HEK293T (cell line): ENCODE measurements at regions not wholly inside any gene's neighbourhood (a gene's known extent, or its start where the extent isn't known, plus 50 kb on each side); places are given as distances from the start of the nearest gene placed in this dataset.
"Not testable (repeated sequence)": the region's sequence is repeated elsewhere in the genome, so short reads cannot be mapped to it uniquely, and the experiment has no call there.

ENCODE experiments used
- CTCF ChIA-PET: fragments of 350-600 bp; formaldehyde crosslinking; extraction: SDS; loops from one replicate; lab custom pipeline; 2021; ENCODE audit warnings: antibody characterized with exemption, inconsistent platforms; lab: Yijun Ruan, JAX
- POLR2A ChIA-PET: fragments of 350-600 bp; formaldehyde crosslinking; extraction: SDS; loops from one replicate; lab custom pipeline; 2020; ENCODE audit warnings: antibody characterized with exemption, inconsistent platforms; lab: Yijun Ruan, JAX
- DNase-seq: peaks from one replicate; pipeline ENCODE4 v3.0.0; 2012; ENCODE audit warnings: mixed read lengths; ENCODE audit errors: extremely low spot score
- ARNT ChIP-seq: fragments of 450-650 bp; IDR thresholded peaks from 2 replicates; pipeline ENCODE4 v1.6.1; 2017; ENCODE audit warnings: mild to moderate bottlenecking
- BHLHE40 ChIP-seq: fragments of 450-650 bp; IDR thresholded peaks from 2 replicates; pipeline ENCODE4 v1.6.1; 2016; ENCODE audit warnings: mild to moderate bottlenecking, moderate library complexity, borderline replicate concordance
- CTBP1 ChIP-seq: fragments of 450-650 bp; IDR thresholded peaks from 2 replicates; pipeline ENCODE4 v1.6.1; 2016; ENCODE audit warnings: borderline replicate concordance
- ELF4 ChIP-seq: fragments of 450-650 bp; IDR thresholded peaks from 2 replicates; pipeline ENCODE4 v1.6.1; 2017; ENCODE audit warnings: antibody characterized with exemption
- FOXA1 ChIP-seq: fragments of 450-650 bp; IDR thresholded peaks from 2 replicates; pipeline ENCODE4 v1.6.1; 2016; ENCODE audit warnings: mild to moderate bottlenecking
- FOXK2 ChIP-seq: fragments of 450-650 bp; IDR thresholded peaks from 2 replicates; pipeline ENCODE4 v1.6.1; 2016; ENCODE audit warnings: mild to moderate bottlenecking
- FOXM1 ChIP-seq: fragments of 450-650 bp; IDR thresholded peaks from 2 replicates; pipeline ENCODE4 v1.6.1; 2017; ENCODE audit warnings: mild to moderate bottlenecking, borderline replicate concordance
- HDGF ChIP-seq: fragments of 450-650 bp; IDR thresholded peaks from 2 replicates; pipeline ENCODE4 v1.6.1; 2017; ENCODE audit warnings: antibody characterized with exemption, borderline replicate concordance
- L3MBTL2 ChIP-seq: fragments of 450-650 bp; conservative IDR thresholded peaks from 2 replicates; pipeline ENCODE4 v1.6.1; 2016; ENCODE audit warnings: mild to moderate bottlenecking
- LEF1 ChIP-seq: fragments of 450-650 bp; IDR thresholded peaks from 2 replicates; pipeline ENCODE4 v1.6.1; 2017; ENCODE audit warnings: mild to moderate bottlenecking, borderline replicate concordance
- NFRKB ChIP-seq: fragments of 450-650 bp; IDR thresholded peaks from 2 replicates; pipeline ENCODE4 v1.6.1; 2016; ENCODE audit warnings: mild to moderate bottlenecking, moderate library complexity
- SP1 ChIP-seq: fragments of 450-650 bp; IDR thresholded peaks from 2 replicates; pipeline ENCODE4 v1.6.1; 2017
- SUZ12 ChIP-seq: fragments of 450-650 bp; IDR thresholded peaks from 2 replicates; pipeline ENCODE4 v1.6.1; 2016; ENCODE audit warnings: mild to moderate bottlenecking
- TARDBP ChIP-seq: fragments of 450-650 bp; IDR thresholded peaks from 2 replicates; pipeline ENCODE4 v1.6.1; 2016
- ZNF384 ChIP-seq: fragments of 450-650 bp; IDR thresholded peaks from 2 replicates; pipeline ENCODE4 v1.6.1; 2016
- TF ChIP-seq, protein P1 (sequence below): fragments of 450-650 bp; IDR thresholded peaks from 2 replicates; pipeline ENCODE4 v1.6.1; 2016

DNA sequence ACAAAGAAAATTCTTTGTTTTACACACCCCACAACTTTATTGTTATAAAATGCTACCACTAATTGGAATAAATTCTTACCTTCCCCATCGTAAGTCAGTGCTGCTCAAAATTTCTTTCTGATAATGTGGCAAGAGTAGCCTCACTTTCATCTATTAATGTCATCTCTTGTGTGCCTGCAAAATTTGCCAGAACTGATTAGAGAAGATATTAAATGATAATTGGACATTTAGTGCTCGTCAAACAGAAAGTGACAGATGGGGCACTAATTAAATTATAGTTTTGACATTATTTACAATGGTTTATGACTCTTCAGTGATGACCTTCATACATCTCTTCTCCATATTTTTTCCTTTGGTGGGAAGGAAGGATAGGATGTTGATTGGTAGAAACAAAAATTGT, 690.9 kb downstream of the NXPH1 start:
- no peak for DNase-seq
- ChIA-PET POLR2A (no interaction called here), CTCF (no interaction called here)
- no peak for TF ChIP-seq FOXA1
- TF ChIP-seq ARNT: no peak

DNA sequence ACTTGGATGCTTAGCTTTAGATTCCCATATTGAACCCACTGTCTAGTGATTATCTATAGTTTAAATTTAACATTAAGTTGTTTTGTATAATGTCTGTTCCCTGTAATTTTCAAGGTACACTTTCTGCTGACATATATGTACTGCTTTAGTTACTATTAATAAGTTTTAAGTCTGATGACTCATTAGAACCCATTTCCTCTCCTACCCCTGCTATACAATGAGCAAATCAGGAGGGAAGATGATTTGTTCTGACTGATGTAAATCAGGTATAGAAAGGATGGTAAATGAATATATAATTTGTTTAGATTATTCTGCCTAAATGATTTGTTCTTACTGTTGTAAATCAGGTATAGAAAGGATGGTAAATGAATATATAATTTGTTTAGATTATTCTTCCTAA, 691.8 kb downstream of the NXPH1 start:
- DNase-seq: no peak
- ChIA-PET CTCF (no interaction called here), POLR2A (no interaction called here)
- TF ChIP-seq FOXM1 (no peak), LEF1 (no peak), TARDBP (no peak), CTBP1 (no peak), FOXA1 (no peak), ARNT (no peak)

DNA sequence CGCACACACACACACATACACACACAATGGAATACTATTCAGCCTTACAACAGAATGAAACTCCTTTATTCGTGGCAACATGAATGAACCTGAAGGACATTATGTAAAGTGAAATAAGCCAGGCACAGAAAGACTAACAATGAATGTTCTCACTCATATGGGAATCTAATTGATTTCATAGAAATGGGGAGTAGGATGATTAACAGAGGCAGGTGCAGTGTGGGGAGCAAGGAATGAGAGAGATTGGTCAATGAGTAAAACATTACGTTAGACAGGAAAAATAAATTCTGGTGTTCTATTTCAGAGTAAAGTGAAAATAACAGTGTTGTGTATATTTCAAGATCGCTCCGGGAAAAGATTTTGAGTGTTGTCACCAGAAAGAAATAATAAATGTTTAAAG, 694.5 kb downstream of the NXPH1 start:
- TF ChIP-seq L3MBTL2: no peak
- no peak for TF ChIP-seq CTBP1
- TF ChIP-seq SP1: no peak
- ChIA-PET CTCF (no interaction called here), POLR2A (no interaction called here)
- no peak for DNase-seq

DNA sequence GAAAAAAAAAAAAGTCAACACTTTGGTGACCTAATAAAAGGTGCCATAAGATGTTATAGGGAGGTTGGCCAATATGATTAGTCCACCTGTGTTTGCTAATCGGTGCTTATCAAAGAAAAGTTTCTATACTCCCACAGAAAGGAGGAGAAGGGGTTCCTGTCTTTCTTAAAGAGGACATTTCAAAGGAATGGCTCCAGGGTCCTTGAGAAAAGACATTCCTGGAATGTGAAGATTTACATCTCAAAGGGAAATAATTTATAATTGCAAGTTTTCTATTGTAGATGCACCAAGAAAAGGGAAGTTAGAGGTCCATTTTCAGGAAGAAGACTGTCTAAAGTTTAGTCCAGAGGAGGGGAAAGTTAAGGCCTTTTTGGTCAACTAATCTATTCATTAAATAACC, 715.3 kb downstream of the NXPH1 start:
- DNase-seq: no peak
- TF ChIP-seq ELF4 (no peak), NFRKB (no peak)
- ChIA-PET POLR2A (no interaction called here), CTCF (no interaction called here)

DNA sequence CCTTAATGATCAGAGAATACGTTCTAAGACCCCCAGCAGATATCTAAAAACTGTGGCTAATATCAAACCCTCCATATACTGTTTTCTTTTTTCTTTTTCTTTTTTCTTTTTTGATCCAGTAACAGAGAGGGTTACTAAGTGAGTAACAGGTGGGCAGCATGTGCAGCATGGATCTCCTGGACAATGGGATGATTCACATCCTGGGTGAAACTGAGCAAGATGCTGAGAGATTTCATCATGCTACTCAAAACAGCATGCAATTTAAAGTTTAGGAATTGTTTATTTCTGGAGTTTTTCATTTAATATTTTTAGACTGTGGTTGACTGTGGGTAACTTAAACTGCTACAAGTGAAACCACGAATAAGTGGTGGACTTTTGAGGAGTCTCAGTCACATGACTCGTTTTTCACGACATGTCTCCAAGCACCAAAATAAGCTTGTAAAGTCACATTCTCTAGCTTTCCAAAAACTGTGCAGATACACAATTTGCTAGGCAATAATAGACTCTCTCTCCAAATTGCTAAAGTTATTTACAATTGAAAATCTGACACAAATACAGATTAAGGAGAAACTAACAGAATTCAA, 716.2 kb downstream of the NXPH1 start:
- ChIA-PET POLR2A (no interaction called here), CTCF (no interaction called here)
- TF ChIP-seq SUZ12: no peak
- no peak for TF ChIP-seq TARDBP
- TF ChIP-seq BHLHE40: no peak
- no peak for TF ChIP-seq FOXM1
- no peak for TF ChIP-seq ARNT
- no peak for TF ChIP-seq CTBP1
- no peak for TF ChIP-seq FOXK2
- TF ChIP-seq HDGF: no peak
- TF ChIP-seq L3MBTL2: no peak
- TF ChIP-seq ELF4: no peak
- TF ChIP-seq, protein P1, sequence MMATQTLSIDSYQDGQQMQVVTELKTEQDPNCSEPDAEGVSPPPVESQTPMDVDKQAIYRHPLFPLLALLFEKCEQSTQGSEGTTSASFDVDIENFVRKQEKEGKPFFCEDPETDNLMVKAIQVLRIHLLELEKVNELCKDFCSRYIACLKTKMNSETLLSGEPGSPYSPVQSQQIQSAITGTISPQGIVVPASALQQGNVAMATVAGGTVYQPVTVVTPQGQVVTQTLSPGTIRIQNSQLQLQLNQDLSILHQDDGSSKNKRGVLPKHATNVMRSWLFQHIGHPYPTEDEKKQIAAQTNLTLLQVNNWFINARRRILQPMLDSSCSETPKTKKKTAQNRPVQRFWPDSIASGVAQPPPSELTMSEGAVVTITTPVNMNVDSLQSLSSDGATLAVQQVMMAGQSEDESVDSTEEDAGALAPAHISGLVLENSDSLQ: no peak
- TF ChIP-seq SP1: no peak
- no peak for DNase-seq

DNA sequence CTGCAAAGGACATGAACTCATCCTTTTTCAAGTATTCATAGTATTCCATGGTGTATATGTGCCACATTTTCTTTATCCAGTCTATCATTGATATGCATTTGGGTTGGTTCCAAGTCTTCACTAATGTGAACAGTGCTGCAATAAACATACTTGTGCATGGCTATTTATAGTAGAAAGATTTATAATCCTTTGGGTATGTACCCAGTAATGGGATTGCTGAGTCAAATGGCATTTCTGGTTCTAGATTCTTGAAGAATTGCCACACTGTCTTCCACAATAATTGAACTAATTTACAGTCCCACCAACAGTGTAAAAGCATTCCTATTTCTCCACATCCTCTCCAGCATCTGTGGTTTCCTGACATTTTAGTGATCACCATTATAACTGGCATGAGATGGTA, 730.3 kb downstream of the NXPH1 start:
- CTCF ChIA-PET: interaction anchor here (0.8 kb wide), 1 partner anchor 663 kb away, joined by 4 read pairs; no protein-coding TSS in a partner anchor
- DNase-seq, POLR2A ChIA-PET: not testable (repeated sequence)

DNA sequence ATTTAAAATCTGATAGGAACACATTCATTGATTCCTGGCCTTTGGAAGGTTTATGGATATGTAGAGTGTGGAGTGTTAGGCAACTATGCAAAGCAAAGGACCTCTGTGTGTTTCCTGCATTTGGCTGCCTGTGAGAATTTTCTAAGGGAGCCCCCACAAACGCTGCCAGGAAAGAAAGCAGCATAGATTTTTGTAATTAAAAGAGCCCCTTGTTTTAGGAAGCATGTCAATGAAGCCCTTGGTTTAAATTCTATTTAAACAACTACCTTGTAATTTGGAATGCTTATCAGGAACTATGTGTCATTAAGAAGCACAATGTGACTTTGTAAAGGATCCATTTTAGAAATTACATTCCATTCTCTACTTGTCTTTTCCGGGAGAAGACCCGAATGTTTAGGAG, 742.5 kb downstream of the NXPH1 start:
- ChIA-PET CTCF (no interaction called here), POLR2A (no interaction called here)
- DNase-seq: no peak
- no peak for TF ChIP-seq ARNT
- no peak for TF ChIP-seq HDGF
- no peak for TF ChIP-seq FOXA1
- TF ChIP-seq NFRKB: no peak
- TF ChIP-seq ELF4: no peak
- TF ChIP-seq FOXM1: no peak
- TF ChIP-seq SP1: no peak
- TF ChIP-seq FOXK2: no peak
- TF ChIP-seq, protein P1: no peak
- no peak for TF ChIP-seq CTBP1
- TF ChIP-seq TARDBP: no peak
- no peak for TF ChIP-seq LEF1
- no peak for TF ChIP-seq ZNF384
- no peak for TF ChIP-seq L3MBTL2
- TF ChIP-seq SUZ12: no peak

DNA sequence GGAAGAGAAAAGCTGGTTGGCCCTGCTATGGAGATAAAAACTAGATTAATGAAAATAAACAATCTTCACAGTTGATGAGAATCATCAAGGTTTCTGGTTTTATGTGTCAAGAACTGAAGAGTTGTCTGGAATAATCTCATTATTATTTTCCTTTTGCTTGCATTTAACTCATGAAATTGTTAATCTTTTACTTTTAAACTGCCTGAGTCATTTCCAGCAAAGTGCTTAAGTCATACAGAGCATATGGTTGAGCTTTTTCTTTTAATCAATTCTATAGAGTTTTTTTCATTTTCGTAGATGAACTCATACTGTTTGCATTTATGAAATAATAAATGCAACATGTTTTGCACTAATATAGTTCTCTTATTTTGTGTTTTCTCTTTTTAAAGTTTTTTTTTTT, 747.9 kb downstream of the NXPH1 start:
- ChIA-PET POLR2A (no interaction called here), CTCF (no interaction called here)
- no peak for DNase-seq
- TF ChIP-seq ELF4 (no peak), ARNT (no peak), SUZ12 (no peak), HDGF (no peak), ZNF384 (no peak), FOXM1 (no peak)

DNA sequence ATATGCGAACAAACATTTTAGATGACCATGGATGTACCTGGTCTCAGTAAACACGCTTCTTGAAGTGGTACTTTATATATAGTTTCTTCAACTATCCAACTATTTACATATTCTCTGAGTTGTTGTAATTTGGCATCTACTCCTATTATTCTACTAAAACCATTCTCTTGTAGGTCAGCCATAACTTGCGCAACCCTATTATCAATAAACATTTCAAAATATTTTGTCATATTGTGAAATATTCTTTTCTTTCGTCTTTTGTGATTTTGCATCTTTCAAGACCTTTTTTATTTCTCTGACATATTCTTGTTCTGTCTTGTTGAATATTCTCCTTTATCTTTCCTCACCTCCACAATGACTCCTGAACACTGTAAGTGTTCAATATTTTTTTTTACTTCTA, 753.3 kb downstream of the NXPH1 start:
- ChIA-PET POLR2A (no interaction called here), CTCF (no interaction called here)
- TF ChIP-seq FOXA1 (no peak), SP1 (no peak), L3MBTL2 (no peak), TARDBP (no peak), ZNF384 (no peak), ELF4 (no peak), FOXK2 (no peak), LEF1 (no peak), HDGF (no peak)
- TF ChIP-seq, protein P1: no peak
- DNase-seq: no peak
